Stimulated activated CD8-positive, alpha-beta memory T cell treated with anti-CD3 and anti-CD28 coated beads, Interleukin-12 subunit alpha, Interleukin-12 subunit beta, amount 100 ng/mL, for 24 hours (primary cell): ENCODE measurements at regions not wholly inside any gene's neighbourhood (a gene's known extent, or its start where the extent isn't known, plus 50 kb on each side); places are given as distances from the start of the nearest gene placed in this dataset.

Source experiments
- DNase-seq: peaks from one replicate; pipeline ENCODE4 v3.0.0-alpha.2; 2020; ENCODE audit errors: extremely low read depth

- no peak for DNase-seq
Measured at GRCh38 chr2:217162533-217162932, 302.7 kb upstream of the TNP1 start.

GRCh38 chr2:217160978-217161973, 301.4 kb upstream of the TNP1 start:
- no peak for DNase-seq

- no peak for DNase-seq
Measured at GRCh38 chr2:217160103-217160743, 300.4 kb upstream of the TNP1 start.

GRCh38 chr2:217158928-217159327, 299.1 kb upstream of the TNP1 start:
- no peak for DNase-seq

- DNase-seq: no peak
Measured at GRCh38 chr2:217157581-217157980, 297.7 kb upstream of the TNP1 start.

GRCh38 chr2:217156801-217157200, 296.9 kb upstream of the TNP1 start:
- DNase-seq: no peak

GRCh38 chr2:217154923-217155322, 295.1 kb upstream of the TNP1 start:
- DNase-seq: no peak

GRCh38 chr2:217153510-217153909, 293.6 kb upstream of the TNP1 start:
- DNase-seq: no peak

- DNase-seq: no peak
Measured at GRCh38 chr2:217152831-217153230, 293.0 kb upstream of the TNP1 start.

GRCh38 chr2:217151509-217152206, 291.8 kb upstream of the TNP1 start:
- DNase-seq: no peak

GRCh38 chr2:217150236-217150635, 290.4 kb upstream of the TNP1 start:
- no peak for DNase-seq

- no peak for DNase-seq
Measured at GRCh38 chr2:217149087-217149660, 289.3 kb upstream of the TNP1 start.

- no peak for DNase-seq
Measured at GRCh38 chr2:217147818-217148217, 288.0 kb upstream of the TNP1 start.

- no peak for DNase-seq
Measured at GRCh38 chr2:217146956-217147355, 287.1 kb upstream of the TNP1 start.

- no peak for DNase-seq
Measured at GRCh38 chr2:217142649-217143266, 282.9 kb upstream of the TNP1 start.

- no peak for DNase-seq
Measured at GRCh38 chr2:217138284-217138683, 278.4 kb upstream of the TNP1 start.

GRCh38 chr2:217127744-217128143, 267.9 kb upstream of the TNP1 start:
- no peak for DNase-seq

GRCh38 chr2:217125014-217125413, 265.1 kb upstream of the TNP1 start:
- no peak for DNase-seq

GRCh38 chr2:217124050-217124449, 264.2 kb upstream of the TNP1 start:
- no peak for DNase-seq

GRCh38 chr2:217121565-217121964, 261.7 kb upstream of the TNP1 start:
- no peak for DNase-seq

GRCh38 chr2:217120429-217120828, 260.6 kb upstream of the TNP1 start:
- no peak for DNase-seq
